ENCODE measurements at regions not wholly inside any gene's neighbourhood (a gene's known extent, or its start where the extent isn't known, plus 50 kb on each side); places are given as distances from the start of the nearest gene placed in this dataset.
A peak's percentile ranks its signal among the peaks of the same experiment; 100 is the strongest.

GRCh38 chr15:85865070-85865684 is 70.5 kb upstream of the KLHL25 start:
- Mint-ChIP-seq H3K9me3 (no peaks in the 10 kb centered on the region), H3K36me3 (no peaks in the 10 kb centered on the region), H3K4me1 (peaks cover 0 to 7% (median 2%) of the 10 kb centered on the region in 3 donors), H3K27ac (peak overlapping the region in 1 of 8 donors; percentile 14), H3K4me3 (no peak overlapping the region), H3K27me3 (peaks cover 0 to 5% of the 10 kb centered on the region in 2 donors)
- H3K36me3 ChIP-seq (ENCODE audit: insufficient read depth, low read length), result no peaks in the 10 kb centered on the region
- POLR2A ChIA-PET, result no interaction called here
- no peaks in the 10 kb centered on the region for H3K9me3 ChIP-seq (ENCODE audit: low read length)
- no peaks in the 10 kb centered on the region for H3K27me3 ChIP-seq (ENCODE audit: insufficient read depth, low read length, poor library complexity, severe bottlenecking)
- H3K4me3 ChIP-seq (ENCODE audit: low read length), result no peak overlapping the region
- no peaks in the 10 kb centered on the region for H3K4me1 ChIP-seq (ENCODE audit: insufficient read depth, low read length)
- H3K27ac ChIP-seq (ENCODE audit: low read depth, low read length), result no peak overlapping the region
- CTCF ChIA-PET, result interaction anchor here (1.9 kb wide), 1 partner anchor 11 kb away, joined by 4 read pairs; no protein-coding TSS in a partner anchor
- no peak for DNase-seq

GRCh38 chr15:85867250-85867649 is 72.5 kb upstream of the KLHL25 start:
- ChIA-PET CTCF (no interaction called here), POLR2A (interaction anchor here (0.7 kb wide), 1 partner anchor 1719 kb away, joined by 3 read pairs; no protein-coding TSS in a partner anchor)
- H3K4me3 Mint-ChIP-seq, result no peak overlapping the region
- H3K4me3 ChIP-seq (ENCODE audit: low read length), result no peak overlapping the region
- H3K9me3 Mint-ChIP-seq, result no peaks in the 10 kb centered on the region
- H3K4me1 Mint-ChIP-seq, result peaks cover 0 to 7% (median 2%) of the 10 kb centered on the region in 3 donors
- H3K27me3 Mint-ChIP-seq, result peaks cover 6 to 11% of the 10 kb centered on the region in 2 donors
- no peak for DNase-seq
- no peaks in the 10 kb centered on the region for H3K4me1 ChIP-seq (ENCODE audit: insufficient read depth, low read length)
- no peaks in the 10 kb centered on the region for H3K36me3 ChIP-seq (ENCODE audit: insufficient read depth, low read length)
- H3K27ac ChIP-seq (ENCODE audit: low read depth, low read length), result no peak overlapping the region
- H3K36me3 Mint-ChIP-seq, result no peaks in the 10 kb centered on the region
- no peaks in the 10 kb centered on the region for H3K9me3 ChIP-seq (ENCODE audit: low read length)
- no peak overlapping the region for H3K27ac Mint-ChIP-seq
- no peaks in the 10 kb centered on the region for H3K27me3 ChIP-seq (ENCODE audit: insufficient read depth, low read length, poor library complexity, severe bottlenecking)

GRCh38 chr15:85869124-85869523 is 74.4 kb upstream of the KLHL25 start:
- CTCF ChIA-PET, result interaction anchor here (1.5 kb wide), 1 partner anchor 11 kb away, joined by 3 read pairs; no protein-coding TSS in a partner anchor
- no peaks in the 10 kb centered on the region for H3K9me3 Mint-ChIP-seq
- Histone ChIP-seq H3K4me1 (ENCODE audit: insufficient read depth, low read length) (no peaks in the 10 kb centered on the region), H3K9me3 (ENCODE audit: low read length) (no peaks in the 10 kb centered on the region), H3K27ac (ENCODE audit: low read depth, low read length) (no peak overlapping the region), H3K27me3 (ENCODE audit: insufficient read depth, low read length, poor library complexity, severe bottlenecking) (no peaks in the 10 kb centered on the region), H3K36me3 (ENCODE audit: insufficient read depth, low read length) (no peaks in the 10 kb centered on the region), H3K4me3 (ENCODE audit: low read length) (no peak overlapping the region)
- H3K27ac Mint-ChIP-seq, result peak overlapping the region in 1 of 8 donors; percentile 6
- peaks cover 23 to 25% of the 10 kb centered on the region in 2 donors for H3K27me3 Mint-ChIP-seq
- POLR2A ChIA-PET, result interaction anchor here (0.7 kb wide), 1 partner anchor 106 kb away, joined by 3 read pairs; no protein-coding TSS in a partner anchor
- H3K4me1 Mint-ChIP-seq, result peaks cover 0 to 7% (median 2%) of the 10 kb centered on the region in 3 donors
- peaks cover 0 to 2% (median 0%) of the 10 kb centered on the region in 3 donors for H3K36me3 Mint-ChIP-seq
- DNase-seq, result no peak
- H3K4me3 Mint-ChIP-seq, result no peak overlapping the region

GRCh38 chr15:85870216-85871014 is 75.7 kb upstream of the KLHL25 start:
- CTCF ChIA-PET, result interaction anchor here (1.5 kb wide), 1 partner anchor 12 kb away, joined by 3 read pairs; no protein-coding TSS in a partner anchor
- H3K36me3 ChIP-seq (ENCODE audit: insufficient read depth, low read length), result no peaks in the 10 kb centered on the region
- no peaks in the 10 kb centered on the region for H3K9me3 Mint-ChIP-seq
- H3K27me3 ChIP-seq (ENCODE audit: insufficient read depth, low read length, poor library complexity, severe bottlenecking), result no peaks in the 10 kb centered on the region
- H3K36me3 Mint-ChIP-seq, result peaks cover 0 to 2% (median 0%) of the 10 kb centered on the region in 3 donors
- POLR2A ChIA-PET, result no interaction called here
- H3K4me3 Mint-ChIP-seq, result no peak overlapping the region
- no peaks in the 10 kb centered on the region for H3K4me1 ChIP-seq (ENCODE audit: insufficient read depth, low read length)
- peaks cover 25 to 32% of the 10 kb centered on the region in 2 donors for H3K27me3 Mint-ChIP-seq
- H3K4me3 ChIP-seq (ENCODE audit: low read length), result no peak overlapping the region
- H3K9me3 ChIP-seq (ENCODE audit: low read length), result no peaks in the 10 kb centered on the region
- H3K27ac ChIP-seq (ENCODE audit: low read depth, low read length), result no peak overlapping the region
- no peak for DNase-seq
- H3K27ac Mint-ChIP-seq, result peak overlapping the region in 1 of 8 donors; percentile 49
- peaks cover 0 to 3% (median 0%) of the 10 kb centered on the region in 3 donors for H3K4me1 Mint-ChIP-seq

GRCh38 chr15:85871545-85871944 is 76.8 kb upstream of the KLHL25 start:
- no peak overlapping the region for H3K4me3 Mint-ChIP-seq
- peaks cover 27 to 43% of the 10 kb centered on the region in 2 donors for H3K27me3 Mint-ChIP-seq
- ChIA-PET POLR2A (no interaction called here), CTCF (no interaction called here)
- H3K27ac Mint-ChIP-seq, result peak overlapping the region in 4 of 8 donors; percentile 20 to 38 (median 32)
- no peaks in the 10 kb centered on the region for H3K4me1 Mint-ChIP-seq
- peaks cover 0 to 2% (median 0%) of the 10 kb centered on the region in 3 donors for H3K36me3 Mint-ChIP-seq
- H3K9me3 Mint-ChIP-seq, result no peaks in the 10 kb centered on the region
- H3K27me3 ChIP-seq (ENCODE audit: insufficient read depth, low read length, poor library complexity, severe bottlenecking), result no peaks in the 10 kb centered on the region
- H3K9me3 ChIP-seq (ENCODE audit: low read length), result no peaks in the 10 kb centered on the region
- H3K27ac ChIP-seq (ENCODE audit: low read depth, low read length), result no peak overlapping the region
- no peaks in the 10 kb centered on the region for H3K36me3 ChIP-seq (ENCODE audit: insufficient read depth, low read length)
- H3K4me3 ChIP-seq (ENCODE audit: low read length), result no peak overlapping the region
- no peak for DNase-seq
- no peaks in the 10 kb centered on the region for H3K4me1 ChIP-seq (ENCODE audit: insufficient read depth, low read length)

- Histone ChIP-seq H3K27me3 (ENCODE audit: insufficient read depth, low read length, poor library complexity, severe bottlenecking) (no peaks in the 10 kb centered on the region), H3K9me3 (ENCODE audit: low read length) (no peaks in the 10 kb centered on the region), H3K36me3 (ENCODE audit: insufficient read depth, low read length) (no peaks in the 10 kb centered on the region), H3K4me1 (ENCODE audit: insufficient read depth, low read length) (no peaks in the 10 kb centered on the region), H3K27ac (ENCODE audit: low read depth, low read length) (no peak overlapping the region), H3K4me3 (ENCODE audit: low read length) (no peak overlapping the region)
- DNase-seq, result no peak
- H3K9me3 Mint-ChIP-seq, result no peaks in the 10 kb centered on the region
- H3K27ac Mint-ChIP-seq, result no peak overlapping the region
- no peaks in the 10 kb centered on the region for H3K4me1 Mint-ChIP-seq
- H3K27me3 Mint-ChIP-seq, result peaks cover 27 to 47% of the 10 kb centered on the region in 2 donors
- POLR2A ChIA-PET, result no interaction called here
- no peak overlapping the region for H3K4me3 Mint-ChIP-seq
- H3K36me3 Mint-ChIP-seq, result peaks cover 0 to 2% (median 0%) of the 10 kb centered on the region in 3 donors
- CTCF ChIA-PET, result no interaction called here
These were observed 77.4 kb upstream of the KLHL25 start for GRCh38 chr15:85872125-85872524.

GRCh38 chr15:85874236-85874635 is 79.5 kb upstream of the KLHL25 start:
- H3K36me3 Mint-ChIP-seq, result peaks cover 0 to 2% (median 0%) of the 10 kb centered on the region in 3 donors
- H3K4me1 ChIP-seq (ENCODE audit: insufficient read depth, low read length), result no peaks in the 10 kb centered on the region
- H3K27me3 ChIP-seq (ENCODE audit: insufficient read depth, low read length, poor library complexity, severe bottlenecking), result no peaks in the 10 kb centered on the region
- CTCF ChIA-PET, result no interaction called here
- H3K4me3 ChIP-seq (ENCODE audit: low read length), result no peak overlapping the region
- POLR2A ChIA-PET, result no interaction called here
- no peak for DNase-seq
- H3K27ac ChIP-seq (ENCODE audit: low read depth, low read length), result no peak overlapping the region
- H3K27ac Mint-ChIP-seq, result no peak overlapping the region
- no peaks in the 10 kb centered on the region for H3K4me1 Mint-ChIP-seq
- H3K4me3 Mint-ChIP-seq, result no peak overlapping the region
- no peaks in the 10 kb centered on the region for H3K36me3 ChIP-seq (ENCODE audit: insufficient read depth, low read length)
- no peaks in the 10 kb centered on the region for H3K9me3 Mint-ChIP-seq
- H3K27me3 Mint-ChIP-seq, result peaks cover 28 to 61% of the 10 kb centered on the region in 2 donors
- H3K9me3 ChIP-seq (ENCODE audit: low read length), result no peaks in the 10 kb centered on the region

GRCh38 chr15:85875756-85876155 is 81.0 kb upstream of the KLHL25 start:
- Histone ChIP-seq H3K4me3 (ENCODE audit: low read length) (no peak overlapping the region), H3K36me3 (ENCODE audit: insufficient read depth, low read length) (no peaks in the 10 kb centered on the region), H3K27me3 (ENCODE audit: insufficient read depth, low read length, poor library complexity, severe bottlenecking) (peaks cover 5% of the 10 kb centered on the region), H3K9me3 (ENCODE audit: low read length) (no peaks in the 10 kb centered on the region), H3K27ac (ENCODE audit: low read depth, low read length) (no peak overlapping the region), H3K4me1 (ENCODE audit: insufficient read depth, low read length) (no peaks in the 10 kb centered on the region)
- ChIA-PET POLR2A (no interaction called here), CTCF (no interaction called here)
- peaks cover 36 to 72% of the 10 kb centered on the region in 2 donors for H3K27me3 Mint-ChIP-seq
- no peak for DNase-seq
- H3K4me3 Mint-ChIP-seq, result no peak overlapping the region
- peaks cover 0 to 2% (median 0%) of the 10 kb centered on the region in 3 donors for H3K36me3 Mint-ChIP-seq
- H3K9me3 Mint-ChIP-seq, result no peaks in the 10 kb centered on the region
- H3K4me1 Mint-ChIP-seq, result no peaks in the 10 kb centered on the region
- H3K27ac Mint-ChIP-seq, result no peak overlapping the region
